ENCODE measurements at regions not wholly inside any gene's neighbourhood (a gene's known extent, or its start where the extent isn't known, plus 50 kb on each side); places are given as distances from the start of the nearest gene placed in this dataset.

GRCh38 chr1:29671446-29672356 lies 435.4 kb downstream of the PTPRU start:
- no peak for FAIRE-seq
- TF ChIP-seq CTCF (IDR thresholded peaks at IDR 0.05; ENCODE audit: insufficient read depth, missing control alignments), result no peak
- DNase-seq (ENCODE audit: insufficient read length, low spot score), result no peak

GRCh38 chr1:29670752-29671151 lies 434.4 kb downstream of the PTPRU start:
- FAIRE-seq, result no peak

GRCh38 chr1:29669912-29670311 lies 433.6 kb downstream of the PTPRU start:
- FAIRE-seq, result no peak

More at GRCh38 chr1:29670752-29671151, 434.4 kb downstream of the PTPRU start:
- no peak for DNase-seq (ENCODE audit: insufficient read length, low spot score)
- no peak for TF ChIP-seq CTCF (IDR thresholded peaks at IDR 0.05; ENCODE audit: insufficient read depth, missing control alignments)

GRCh38 chr1:29669158-29669871 lies 433.0 kb downstream of the PTPRU start:
- TF ChIP-seq CTCF (IDR thresholded peaks at IDR 0.05; ENCODE audit: insufficient read depth, missing control alignments), result no peak
- no peak for DNase-seq (ENCODE audit: insufficient read length, low spot score)
- FAIRE-seq, result no peak

More at GRCh38 chr1:29669912-29670311, 433.6 kb downstream of the PTPRU start:
- no peak for TF ChIP-seq CTCF (IDR thresholded peaks at IDR 0.05; ENCODE audit: insufficient read depth, missing control alignments)
- DNase-seq (ENCODE audit: insufficient read length, low spot score), result no peak

DNA sequence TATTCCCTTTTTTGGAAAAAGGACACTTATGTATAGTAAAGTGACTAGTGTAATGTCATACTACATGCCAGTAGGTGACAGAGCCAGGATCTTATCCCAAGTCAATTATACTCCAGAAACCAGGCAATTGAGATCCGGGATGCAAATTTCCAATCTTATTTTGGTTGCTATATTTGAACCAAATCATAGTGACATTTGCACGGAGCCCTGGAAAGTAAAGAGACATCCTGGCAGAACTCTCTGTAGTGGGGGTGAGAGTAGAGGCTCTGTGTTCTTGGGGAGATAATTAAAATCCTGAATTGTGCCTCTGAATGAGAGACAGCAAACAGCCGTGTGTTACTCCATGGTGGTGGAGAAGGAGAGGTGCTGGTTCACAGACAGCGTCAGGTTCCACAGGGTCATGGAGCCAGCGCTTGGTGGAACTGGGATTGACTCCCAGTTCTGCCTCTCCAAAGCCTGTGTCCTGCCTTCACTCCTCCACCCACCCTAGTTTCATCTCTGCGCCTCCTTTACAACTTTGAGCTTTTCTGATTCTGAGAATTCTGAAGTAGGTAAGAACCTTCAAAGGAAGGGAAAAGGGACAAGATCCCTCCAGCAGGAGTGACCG lies 432.3 kb downstream of the PTPRU start:
- FAIRE-seq (no peak), DNase-seq (ENCODE audit: insufficient read length, low spot score) (no peak)
- no peak for TF ChIP-seq CTCF (IDR thresholded peaks at IDR 0.05; ENCODE audit: insufficient read depth, missing control alignments)

DNA sequence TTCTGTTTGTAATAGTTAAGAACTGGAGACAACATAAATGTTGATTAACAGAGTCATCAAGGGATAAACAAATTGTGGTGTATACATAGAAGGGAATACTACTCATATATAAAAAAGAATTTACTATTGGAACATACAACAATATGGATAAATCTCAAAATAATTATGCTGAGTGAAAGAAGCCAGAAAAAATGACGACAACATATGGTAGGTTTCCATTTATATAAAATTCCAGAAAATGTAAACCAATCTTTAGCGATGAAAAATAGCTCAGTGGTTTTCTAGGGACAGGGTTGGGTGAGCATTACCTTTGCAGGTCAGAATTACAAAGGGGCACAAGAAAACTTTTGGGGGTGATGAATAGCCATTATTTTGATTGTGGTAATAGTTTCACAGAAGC lies 431.6 kb downstream of the PTPRU start:
- DNase-seq (ENCODE audit: insufficient read length, low spot score), result no peak
- no peak for FAIRE-seq
- TF ChIP-seq CTCF (IDR thresholded peaks at IDR 0.05; ENCODE audit: insufficient read depth, missing control alignments), result no peak

Measured in D721Med (cell line).